HEK293 (cell line): ENCODE measurements at regions not wholly inside any gene's neighbourhood (a gene's known extent, or its start where the extent isn't known, plus 50 kb on each side); places are given as distances from the start of the nearest gene placed in this dataset.

Experiments
- CTCF ChIA-PET: fragments of 350-600 bp; formaldehyde crosslinking; extraction: SDS; loops from one replicate; lab custom pipeline; 2021; ENCODE audit warnings: antibody characterized with exemption; lab: Yijun Ruan, JAX
- POLR2A ChIA-PET: fragments of 300-600 bp; formaldehyde crosslinking; extraction: SDS; loops from one replicate; lab custom pipeline; 2020; ENCODE audit warnings: antibody characterized with exemption, inconsistent platforms; lab: Yijun Ruan, JAX
- H3K27ac ChIP-seq: fragments of 200-500 bp; sonication (Bioruptor generic); 2 replicates; pipeline ENCODE4 v1.5.1; 2014; ENCODE audit warnings: low read depth, low read length, control low read depth, inconsistent platforms; ENCODE audit errors: extremely low read depth
- H3K36me3 ChIP-seq, 2 experiments: fragments of 200-500 bp in 1 of 2; sonication (Bioruptor generic) in 1 of 2; 1 replicate in 1 of 2; 2 replicates in 1 of 2; pipeline ENCODE4 v1.5.1; 2014 to 2017; ENCODE audit warnings: inconsistent platforms in 2 of 2, low read length in 2 of 2; ENCODE audit not compliant: control insufficient read depth in 2 of 2, insufficient read depth in 1 of 2
- H3K4me1 ChIP-seq: fragments of 200-500 bp; sonication (Bioruptor generic); 2 replicates; pipeline ENCODE4 v1.5.1; 2014; ENCODE audit warnings: mild to moderate bottlenecking, low read length, inconsistent platforms; ENCODE audit not compliant: control insufficient read depth, insufficient read depth
- H3K4me3 ChIP-seq: 2 replicates; pipeline ENCODE4 v1.5.1; 2011; ENCODE audit warnings: low read depth, mild to moderate bottlenecking, control low read depth, low read length, moderate library complexity
- H3K9me3 ChIP-seq: fragments of 200-500 bp; sonication (Bioruptor generic); 2 replicates; pipeline ENCODE4 v1.5.1; 2014; ENCODE audit warnings: low read depth, low read length, inconsistent platforms; ENCODE audit not compliant: control insufficient read depth, insufficient read depth
- BCL11B ChIP-seq: fragments of 450-650 bp; formaldehyde crosslinking; IDR thresholded peaks from 2 replicates; pipeline ENCODE4 v1.5.1; 2016; ENCODE audit warnings: low read depth, missing biosample characterization, missing genetic modification characterization
- MZF1 ChIP-seq: fragments of 450-650 bp; formaldehyde crosslinking; IDR thresholded peaks from 2 replicates; pipeline ENCODE4 v1.5.1; 2017; ENCODE audit warnings: missing biosample characterization, missing genetic modification characterization, borderline replicate concordance
- PATZ1 ChIP-seq: fragments of 450-650 bp; formaldehyde crosslinking; IDR thresholded peaks from 2 replicates; pipeline ENCODE4 v1.5.1; 2016; ENCODE audit warnings: missing biosample characterization, missing genetic modification characterization
- SP2 ChIP-seq: fragments of 450-650 bp; formaldehyde crosslinking; IDR thresholded peaks from 2 replicates; pipeline ENCODE4 v1.5.1; 2016; ENCODE audit warnings: missing biosample characterization, missing genetic modification characterization
- SP7 ChIP-seq: fragments of 450-650 bp; formaldehyde crosslinking; IDR thresholded peaks from 2 replicates; pipeline ENCODE4 v1.5.1; 2016; ENCODE audit warnings: missing biosample characterization, missing genetic modification characterization
- ZFHX2 ChIP-seq: fragments of 450-650 bp; formaldehyde crosslinking; conservative IDR thresholded peaks from 2 replicates; pipeline ENCODE4 v1.5.1; 2016; ENCODE audit warnings: missing biosample characterization, missing genetic modification characterization
- ZFP41 ChIP-seq: fragments of 450-650 bp; formaldehyde crosslinking; IDR thresholded peaks from 2 replicates; pipeline ENCODE4 v1.5.1; 2016; ENCODE audit warnings: missing biosample characterization, missing genetic modification characterization, borderline replicate concordance
- ZNF132 ChIP-seq: fragments of 450-650 bp; formaldehyde crosslinking; IDR thresholded peaks from 2 replicates; pipeline ENCODE4 v1.5.1; 2017; ENCODE audit warnings: missing biosample characterization, missing genetic modification characterization, borderline replicate concordance
- ZNF23 ChIP-seq: fragments of 450-650 bp; formaldehyde crosslinking; IDR thresholded peaks from 2 replicates; pipeline ENCODE4 v1.5.1; 2016; ENCODE audit warnings: missing biosample characterization, missing genetic modification characterization, borderline replicate concordance
- ZNF24 ChIP-seq: fragments of 450-650 bp; formaldehyde crosslinking; IDR thresholded peaks from 2 replicates; pipeline ENCODE4 v1.5.1; 2016; ENCODE audit warnings: missing biosample characterization, missing genetic modification characterization
- ZNF248 ChIP-seq: fragments of 450-650 bp; formaldehyde crosslinking; IDR thresholded peaks from 2 replicates; pipeline ENCODE4 v1.5.1; 2017; ENCODE audit warnings: missing biosample characterization, missing genetic modification characterization
- ZNF274 ChIP-seq, 2 experiments: fragments of 200-500 bp in 1 of 2; fragments of 450-650 bp in 1 of 2; sonication (Bioruptor generic) in 1 of 2; formaldehyde crosslinking in 1 of 2; IDR thresholded peaks; 2 replicates each; pipeline versions ENCODE4 v1.5.1 to v1.6.1; 2014 to 2016; ENCODE audit warnings: borderline replicate concordance in 1 of 2, inconsistent platforms in 1 of 2, low read length in 1 of 2, missing biosample characterization in 1 of 2, missing genetic modification characterization in 1 of 2
- ZNF404 ChIP-seq: fragments of 450-650 bp; formaldehyde crosslinking; IDR thresholded peaks from 2 replicates; pipeline ENCODE4 v1.5.1; 2017; ENCODE audit warnings: missing biosample characterization, missing genetic modification characterization
- ZNF585B ChIP-seq: fragments of 450-650 bp; formaldehyde crosslinking; IDR thresholded peaks from 2 replicates; pipeline ENCODE4 v1.5.1; 2016; ENCODE audit warnings: missing biosample characterization, missing genetic modification characterization
- ZNF610 ChIP-seq: fragments of 450-650 bp; formaldehyde crosslinking; IDR thresholded peaks from 2 replicates; pipeline ENCODE4 v1.5.1; 2016; ENCODE audit warnings: missing biosample characterization, missing genetic modification characterization, borderline replicate concordance
- ZNF660 ChIP-seq: fragments of 450-650 bp; IDR thresholded peaks from 2 replicates; pipeline ENCODE4 v1.5.1; 2018; ENCODE audit warnings: missing biosample characterization, mild to moderate bottlenecking, missing genetic modification characterization
- ZNF664 ChIP-seq: fragments of 450-650 bp; formaldehyde crosslinking; IDR thresholded peaks from 2 replicates; pipeline ENCODE4 v1.5.1; 2016; ENCODE audit warnings: missing biosample characterization, missing genetic modification characterization
- ZNF776 ChIP-seq: fragments of 450-650 bp; formaldehyde crosslinking; IDR thresholded peaks from 2 replicates; pipeline ENCODE4 v1.5.0; 2017; ENCODE audit warnings: missing biosample characterization, missing genetic modification characterization, borderline replicate concordance
- ZNF785 ChIP-seq: fragments of 450-650 bp; formaldehyde crosslinking; IDR thresholded peaks from 2 replicates; pipeline ENCODE4 v1.5.1; 2016; ENCODE audit warnings: missing biosample characterization, missing genetic modification characterization
- TF ChIP-seq, protein P1 (sequence below): fragments of 450-650 bp; formaldehyde crosslinking; IDR thresholded peaks from 2 replicates; pipeline ENCODE4 v1.5.1; 2016; ENCODE audit warnings: missing biosample characterization, missing genetic modification characterization
- TF ChIP-seq, protein P2 (sequence below): fragments of 450-650 bp; IDR thresholded peaks from 2 replicates; pipeline ENCODE4 v1.5.1; 2018; ENCODE audit warnings: missing biosample characterization, mild to moderate bottlenecking, missing genetic modification characterization
- TF ChIP-seq, protein P3 (sequence below): fragments of 450-650 bp; formaldehyde crosslinking; IDR thresholded peaks from 2 replicates; pipeline ENCODE4 v1.5.1; 2017; ENCODE audit warnings: missing biosample characterization, missing genetic modification characterization

DNA sequence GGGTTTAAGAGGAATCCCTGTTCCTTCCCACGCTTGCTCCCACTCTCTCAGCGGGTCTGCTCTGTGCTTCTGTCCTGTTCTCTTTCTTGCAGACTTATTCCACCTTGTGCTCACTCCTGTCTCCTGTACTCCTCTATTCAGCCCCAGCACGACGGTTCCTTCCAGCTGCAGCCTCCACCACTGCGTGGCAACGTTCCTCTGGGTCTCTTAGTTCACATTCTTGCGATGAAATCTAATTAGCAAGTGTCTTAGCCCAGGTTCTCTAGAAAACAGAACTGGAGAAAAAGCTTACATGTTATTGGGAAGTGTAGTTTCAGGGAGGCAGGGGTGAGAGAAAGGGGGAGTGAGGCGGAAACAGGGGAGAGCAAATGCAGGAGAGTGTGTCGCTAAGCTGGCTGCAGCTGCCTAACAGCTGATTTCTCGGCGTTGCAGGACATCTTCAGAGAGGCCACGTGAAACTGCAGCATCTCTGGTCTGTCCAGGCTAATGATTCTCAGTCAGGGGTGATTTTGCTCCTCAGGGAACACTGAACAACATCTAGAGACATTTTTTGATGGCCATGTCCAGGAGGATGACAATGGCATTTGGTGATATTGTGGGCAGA lies 213.2 kb upstream of the NLRP1 start:
- Histone ChIP-seq H3K36me3 (no peaks in the 10 kb centered on the region), H3K4me3 (no peak overlapping the region)
- POLR2A ChIA-PET, result no interaction called here
- peak; percentile 28; the same call in 1 of the 2 replicates for TF ChIP-seq ZFHX2 (tag by site-specific recombination)
- no peak for TF ChIP-seq ZNF585B (tag by site-specific recombination)
- TF ChIP-seq ZFP41 (tag by site-specific recombination), result no peak
- TF ChIP-seq, all 188 proteins: peak for 1
- Histone ChIP-seq H3K27ac (no peak overlapping the region), H3K4me1 (no peaks in the 10 kb centered on the region), H3K9me3 (no peaks in the 10 kb centered on the region)
- CTCF ChIA-PET, result interaction anchor here (0.6 kb wide), 1 partner anchor 10 kb away, joined by 3 read pairs; no protein-coding TSS in a partner anchor

- Histone ChIP-seq H3K27ac (no peak overlapping the region), H3K4me1 (no peaks in the 10 kb centered on the region), H3K36me3 (no peaks in the 10 kb centered on the region), H3K9me3 (no peaks in the 10 kb centered on the region), H3K4me3 (no peak overlapping the region)
- ChIA-PET POLR2A (no interaction called here), CTCF (interaction anchor here (0.6 kb wide), 2 partner anchors 10 to 624 kb away, joined by 3 to 4 read pairs; no protein-coding TSS in a partner anchor)
- TF ChIP-seq, protein P1, sequence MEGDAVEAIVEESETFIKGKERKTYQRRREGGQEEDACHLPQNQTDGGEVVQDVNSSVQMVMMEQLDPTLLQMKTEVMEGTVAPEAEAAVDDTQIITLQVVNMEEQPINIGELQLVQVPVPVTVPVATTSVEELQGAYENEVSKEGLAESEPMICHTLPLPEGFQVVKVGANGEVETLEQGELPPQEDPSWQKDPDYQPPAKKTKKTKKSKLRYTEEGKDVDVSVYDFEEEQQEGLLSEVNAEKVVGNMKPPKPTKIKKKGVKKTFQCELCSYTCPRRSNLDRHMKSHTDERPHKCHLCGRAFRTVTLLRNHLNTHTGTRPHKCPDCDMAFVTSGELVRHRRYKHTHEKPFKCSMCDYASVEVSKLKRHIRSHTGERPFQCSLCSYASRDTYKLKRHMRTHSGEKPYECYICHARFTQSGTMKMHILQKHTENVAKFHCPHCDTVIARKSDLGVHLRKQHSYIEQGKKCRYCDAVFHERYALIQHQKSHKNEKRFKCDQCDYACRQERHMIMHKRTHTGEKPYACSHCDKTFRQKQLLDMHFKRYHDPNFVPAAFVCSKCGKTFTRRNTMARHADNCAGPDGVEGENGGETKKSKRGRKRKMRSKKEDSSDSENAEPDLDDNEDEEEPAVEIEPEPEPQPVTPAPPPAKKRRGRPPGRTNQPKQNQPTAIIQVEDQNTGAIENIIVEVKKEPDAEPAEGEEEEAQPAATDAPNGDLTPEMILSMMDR, result no peak
- TF ChIP-seq ZNF404 (tag by site-specific recombination) (no peak), MZF1 (tag by site-specific recombination) (no peak), ZNF776 (tag by site-specific recombination) (no peak), SP2 (tag by site-specific recombination) (no peak), ZNF23 (tag by site-specific recombination) (no peak), ZNF664 (tag by site-specific recombination) (no peak), ZNF785 (no peak), ZNF610 (no peak), ZNF248 (tag by site-specific recombination) (no peak), ZNF24 (tag by site-specific recombination) (no peak), ZNF132 (tag by site-specific recombination) (no peak), SP7 (tag by site-specific recombination) (no peak), ZNF585B (tag by site-specific recombination) (no peak), ZNF660 (tag by site-specific recombination) (no peak), PATZ1 (tag by site-specific recombination) (no peak), BCL11B (tag by site-specific recombination) (no peak), ZNF274 (IDR thresholded peaks at IDR 0.05; ENCODE audit: low read length) (no peak), ZNF274 (tag by site-specific recombination; IDR thresholded peaks at IDR 0.05; ENCODE audit: borderline replicate concordance) (no peak)
- TF ChIP-seq, protein P2, sequence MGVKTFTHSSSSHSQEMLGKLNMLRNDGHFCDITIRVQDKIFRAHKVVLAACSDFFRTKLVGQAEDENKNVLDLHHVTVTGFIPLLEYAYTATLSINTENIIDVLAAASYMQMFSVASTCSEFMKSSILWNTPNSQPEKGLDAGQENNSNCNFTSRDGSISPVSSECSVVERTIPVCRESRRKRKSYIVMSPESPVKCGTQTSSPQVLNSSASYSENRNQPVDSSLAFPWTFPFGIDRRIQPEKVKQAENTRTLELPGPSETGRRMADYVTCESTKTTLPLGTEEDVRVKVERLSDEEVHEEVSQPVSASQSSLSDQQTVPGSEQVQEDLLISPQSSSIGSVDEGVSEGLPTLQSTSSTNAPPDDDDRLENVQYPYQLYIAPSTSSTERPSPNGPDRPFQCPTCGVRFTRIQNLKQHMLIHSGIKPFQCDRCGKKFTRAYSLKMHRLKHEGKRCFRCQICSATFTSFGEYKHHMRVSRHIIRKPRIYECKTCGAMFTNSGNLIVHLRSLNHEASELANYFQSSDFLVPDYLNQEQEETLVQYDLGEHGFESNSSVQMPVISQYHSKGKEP, result no peak
- TF ChIP-seq, protein P3, sequence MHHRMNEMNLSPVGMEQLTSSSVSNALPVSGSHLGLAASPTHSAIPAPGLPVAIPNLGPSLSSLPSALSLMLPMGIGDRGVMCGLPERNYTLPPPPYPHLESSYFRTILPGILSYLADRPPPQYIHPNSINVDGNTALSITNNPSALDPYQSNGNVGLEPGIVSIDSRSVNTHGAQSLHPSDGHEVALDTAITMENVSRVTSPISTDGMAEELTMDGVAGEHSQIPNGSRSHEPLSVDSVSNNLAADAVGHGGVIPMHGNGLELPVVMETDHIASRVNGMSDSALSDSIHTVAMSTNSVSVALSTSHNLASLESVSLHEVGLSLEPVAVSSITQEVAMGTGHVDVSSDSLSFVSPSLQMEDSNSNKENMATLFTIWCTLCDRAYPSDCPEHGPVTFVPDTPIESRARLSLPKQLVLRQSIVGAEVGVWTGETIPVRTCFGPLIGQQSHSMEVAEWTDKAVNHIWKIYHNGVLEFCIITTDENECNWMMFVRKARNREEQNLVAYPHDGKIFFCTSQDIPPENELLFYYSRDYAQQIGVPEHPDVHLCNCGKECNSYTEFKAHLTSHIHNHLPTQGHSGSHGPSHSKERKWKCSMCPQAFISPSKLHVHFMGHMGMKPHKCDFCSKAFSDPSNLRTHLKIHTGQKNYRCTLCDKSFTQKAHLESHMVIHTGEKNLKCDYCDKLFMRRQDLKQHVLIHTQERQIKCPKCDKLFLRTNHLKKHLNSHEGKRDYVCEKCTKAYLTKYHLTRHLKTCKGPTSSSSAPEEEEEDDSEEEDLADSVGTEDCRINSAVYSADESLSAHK (tag by site-specific recombination), result no peak
Measured at GRCh38 chr17:5798094-5798493, 213.8 kb upstream of the NLRP1 start.
